GM12878 (cell line): ENCODE measurements at regions not wholly inside any gene's neighbourhood (a gene's known extent, or its start where the extent isn't known, plus 50 kb on each side); places are given as distances from the start of the nearest gene placed in this dataset.

Experiments used
- CHD2 ChIP-seq: IDR thresholded peaks from 2 replicates; pipeline ENCODE4 v1.6.1; 2011; ENCODE audit warnings: low read depth, low read length, improper control_type of control experiment, borderline replicate concordance
- CREB1 ChIP-seq: IDR thresholded peaks from 2 replicates; pipeline ENCODE4 v1.6.1; 2012; ENCODE audit warnings: low read depth, mild to moderate bottlenecking, inconsistent platforms
- FOS ChIP-seq: IDR thresholded peaks from 3 replicates; pipeline ENCODE4 v1.6.1; 2011; ENCODE audit warnings: borderline replicate concordance; ENCODE audit not compliant: insufficient read length; ENCODE audit errors: extremely low read depth
- JUNB ChIP-seq: IDR thresholded peaks from 2 replicates; pipeline ENCODE4 v1.6.1; 2016; ENCODE audit warnings: antibody characterized with exemption, mild to moderate bottlenecking
- MYB ChIP-seq: fragments of 150-350 bp; IDR thresholded peaks from 2 replicates; pipeline ENCODE4 v1.6.1; 2014; ENCODE audit warnings: mild to moderate bottlenecking, low read depth, low read length, borderline replicate concordance
- NFYB ChIP-seq: IDR thresholded peaks from 2 replicates; pipeline ENCODE4 v1.6.1; 2011; ENCODE audit warnings: low read depth, mild to moderate bottlenecking, low read length, improper control_type of control experiment, moderate library complexity; ENCODE audit not compliant: insufficient read depth
- POLR2AphosphoS5 ChIP-seq: IDR thresholded peaks from 2 replicates; pipeline ENCODE4 v1.6.1; 2011; ENCODE audit warnings: mild to moderate bottlenecking, low read length, inconsistent platforms
- SMC3 ChIP-seq: IDR thresholded peaks from 2 replicates; pipeline ENCODE4 v1.6.1; 2011; ENCODE audit warnings: low read length, improper control_type of control experiment, borderline replicate concordance
- TCF7 ChIP-seq: IDR thresholded peaks from 2 replicates; pipeline ENCODE4 v1.6.1; 2014; ENCODE audit warnings: antibody characterized with exemption, borderline replicate concordance
- YBX1 ChIP-seq: fragments of 450-650 bp; IDR thresholded peaks from 2 replicates; pipeline ENCODE4 v1.6.1; 2016; ENCODE audit warnings: antibody characterized with exemption
- YY1 ChIP-seq: IDR thresholded peaks from 2 replicates; pipeline ENCODE4 v1.6.1; 2011; ENCODE audit warnings: low read depth, mild to moderate bottlenecking, low read length
- TF ChIP-seq, protein P1 (sequence below): IDR thresholded peaks from 2 replicates; pipeline ENCODE4 v1.6.1; 2012; ENCODE audit warnings: mild to moderate bottlenecking, low read depth, low read length
- TF ChIP-seq, protein P2 (sequence below), 3 experiments: IDR thresholded peaks in 2 of 3; conservative IDR thresholded peaks in 1 of 3; 2 replicates each; pipeline ENCODE4 v1.5.1; 2011; ENCODE audit warnings: low read depth in 3 of 3, low read length in 3 of 3, mild to moderate bottlenecking in 3 of 3, control low read depth in 2 of 3, moderate library complexity in 2 of 3, inconsistent platforms in 1 of 3, mixed read lengths in 1 of 3; ENCODE audit not compliant: control insufficient read depth in 2 of 3, insufficient read depth in 1 of 3; ENCODE audit errors: extremely low read depth in 1 of 3
- TF ChIP-seq, protein P3 (sequence below): IDR thresholded peaks from 2 replicates; pipeline ENCODE4 v1.6.1; 2011; ENCODE audit warnings: mild to moderate bottlenecking, low read depth, low read length, moderate library complexity; ENCODE audit not compliant: insufficient replicate concordance

- TF ChIP-seq, protein P1, sequence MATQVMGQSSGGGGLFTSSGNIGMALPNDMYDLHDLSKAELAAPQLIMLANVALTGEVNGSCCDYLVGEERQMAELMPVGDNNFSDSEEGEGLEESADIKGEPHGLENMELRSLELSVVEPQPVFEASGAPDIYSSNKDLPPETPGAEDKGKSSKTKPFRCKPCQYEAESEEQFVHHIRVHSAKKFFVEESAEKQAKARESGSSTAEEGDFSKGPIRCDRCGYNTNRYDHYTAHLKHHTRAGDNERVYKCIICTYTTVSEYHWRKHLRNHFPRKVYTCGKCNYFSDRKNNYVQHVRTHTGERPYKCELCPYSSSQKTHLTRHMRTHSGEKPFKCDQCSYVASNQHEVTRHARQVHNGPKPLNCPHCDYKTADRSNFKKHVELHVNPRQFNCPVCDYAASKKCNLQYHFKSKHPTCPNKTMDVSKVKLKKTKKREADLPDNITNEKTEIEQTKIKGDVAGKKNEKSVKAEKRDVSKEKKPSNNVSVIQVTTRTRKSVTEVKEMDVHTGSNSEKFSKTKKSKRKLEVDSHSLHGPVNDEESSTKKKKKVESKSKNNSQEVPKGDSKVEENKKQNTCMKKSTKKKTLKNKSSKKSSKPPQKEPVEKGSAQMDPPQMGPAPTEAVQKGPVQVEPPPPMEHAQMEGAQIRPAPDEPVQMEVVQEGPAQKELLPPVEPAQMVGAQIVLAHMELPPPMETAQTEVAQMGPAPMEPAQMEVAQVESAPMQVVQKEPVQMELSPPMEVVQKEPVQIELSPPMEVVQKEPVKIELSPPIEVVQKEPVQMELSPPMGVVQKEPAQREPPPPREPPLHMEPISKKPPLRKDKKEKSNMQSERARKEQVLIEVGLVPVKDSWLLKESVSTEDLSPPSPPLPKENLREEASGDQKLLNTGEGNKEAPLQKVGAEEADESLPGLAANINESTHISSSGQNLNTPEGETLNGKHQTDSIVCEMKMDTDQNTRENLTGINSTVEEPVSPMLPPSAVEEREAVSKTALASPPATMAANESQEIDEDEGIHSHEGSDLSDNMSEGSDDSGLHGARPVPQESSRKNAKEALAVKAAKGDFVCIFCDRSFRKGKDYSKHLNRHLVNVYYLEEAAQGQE: no peak
- no peak for TF ChIP-seq MYB
- TF ChIP-seq, protein P2, sequence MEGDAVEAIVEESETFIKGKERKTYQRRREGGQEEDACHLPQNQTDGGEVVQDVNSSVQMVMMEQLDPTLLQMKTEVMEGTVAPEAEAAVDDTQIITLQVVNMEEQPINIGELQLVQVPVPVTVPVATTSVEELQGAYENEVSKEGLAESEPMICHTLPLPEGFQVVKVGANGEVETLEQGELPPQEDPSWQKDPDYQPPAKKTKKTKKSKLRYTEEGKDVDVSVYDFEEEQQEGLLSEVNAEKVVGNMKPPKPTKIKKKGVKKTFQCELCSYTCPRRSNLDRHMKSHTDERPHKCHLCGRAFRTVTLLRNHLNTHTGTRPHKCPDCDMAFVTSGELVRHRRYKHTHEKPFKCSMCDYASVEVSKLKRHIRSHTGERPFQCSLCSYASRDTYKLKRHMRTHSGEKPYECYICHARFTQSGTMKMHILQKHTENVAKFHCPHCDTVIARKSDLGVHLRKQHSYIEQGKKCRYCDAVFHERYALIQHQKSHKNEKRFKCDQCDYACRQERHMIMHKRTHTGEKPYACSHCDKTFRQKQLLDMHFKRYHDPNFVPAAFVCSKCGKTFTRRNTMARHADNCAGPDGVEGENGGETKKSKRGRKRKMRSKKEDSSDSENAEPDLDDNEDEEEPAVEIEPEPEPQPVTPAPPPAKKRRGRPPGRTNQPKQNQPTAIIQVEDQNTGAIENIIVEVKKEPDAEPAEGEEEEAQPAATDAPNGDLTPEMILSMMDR (IDR thresholded peaks at IDR 0.05 in 2 of 3, conservative IDR thresholded peaks at IDR 0.05 in 1 of 3; ENCODE audit: control insufficient read depth in 2 of 3, extremely low read depth in 1 of 3, insufficient read depth in 1 of 3, low read depth in 3 of 3, low read length in 3 of 3): no peak
- no peak for TF ChIP-seq JUNB
- TF ChIP-seq CHD2: no peak
- no peak for TF ChIP-seq YBX1
- no peak for TF ChIP-seq FOS
- TF ChIP-seq TCF7: no peak
- no peak for TF ChIP-seq YY1
- no peak for TF ChIP-seq POLR2AphosphoS5
- TF ChIP-seq, protein P3, sequence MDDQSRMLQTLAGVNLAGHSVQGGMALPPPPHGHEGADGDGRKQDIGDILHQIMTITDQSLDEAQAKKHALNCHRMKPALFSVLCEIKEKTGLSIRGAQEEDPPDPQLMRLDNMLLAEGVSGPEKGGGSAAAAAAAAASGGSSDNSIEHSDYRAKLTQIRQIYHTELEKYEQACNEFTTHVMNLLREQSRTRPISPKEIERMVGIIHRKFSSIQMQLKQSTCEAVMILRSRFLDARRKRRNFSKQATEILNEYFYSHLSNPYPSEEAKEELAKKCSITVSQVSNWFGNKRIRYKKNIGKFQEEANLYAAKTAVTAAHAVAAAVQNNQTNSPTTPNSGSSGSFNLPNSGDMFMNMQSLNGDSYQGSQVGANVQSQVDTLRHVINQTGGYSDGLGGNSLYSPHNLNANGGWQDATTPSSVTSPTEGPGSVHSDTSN: no peak
- no peak for TF ChIP-seq NFYB
- no peak for TF ChIP-seq SMC3
- no peak for TF ChIP-seq CREB1
Measured at GRCh38 chr14:97527993-97528392, 730.8 kb downstream of the VRK1 start.
